ENCODE measurements at regions not wholly inside any gene's neighbourhood (a gene's known extent, or its start where the extent isn't known, plus 50 kb on each side); places are given as distances from the start of the nearest gene placed in this dataset.

DNA sequence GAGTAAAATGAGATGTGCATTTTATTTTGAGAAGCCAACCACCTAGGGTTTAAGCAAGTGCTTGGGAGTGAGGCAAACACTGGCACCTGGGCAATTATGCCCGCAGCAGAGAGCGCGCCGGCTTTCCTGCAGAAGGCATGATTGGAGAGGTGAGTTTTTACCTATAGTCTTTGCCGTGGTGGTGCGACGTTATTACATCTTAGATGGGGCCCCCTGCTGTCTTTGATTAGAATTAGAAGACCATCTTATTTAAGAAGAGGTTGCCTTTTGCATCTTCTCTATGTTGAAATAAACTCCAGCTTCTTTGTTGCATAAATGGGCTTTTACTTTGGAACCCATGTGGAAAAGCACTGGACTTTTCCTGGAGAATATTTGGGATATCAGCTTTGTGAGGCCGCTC, 409.5 kb downstream of the GLRX3 start:
- no peak for DNase-seq (ENCODE audit: low read depth in 4 of 4, low spot score in 2 of 4)

DNA sequence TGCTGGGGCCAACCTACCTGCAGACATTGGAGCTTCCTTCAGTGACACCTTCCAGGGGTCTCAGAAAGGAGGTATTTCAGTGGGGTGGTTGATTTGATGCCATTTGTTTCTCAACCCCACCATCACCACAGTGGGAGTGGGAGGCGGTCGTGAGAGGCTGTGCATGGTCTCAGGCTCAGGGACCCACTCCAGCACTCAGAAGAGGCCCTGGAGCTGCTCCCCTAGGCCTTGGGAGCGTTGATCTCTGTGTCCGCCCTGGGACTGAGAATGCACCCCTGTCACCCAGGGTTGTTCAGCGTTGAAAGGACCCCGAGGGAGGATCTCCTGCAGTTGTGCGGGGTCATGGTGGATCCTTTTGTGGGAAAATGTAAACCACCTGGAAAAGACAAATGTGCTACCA, 410.6 kb downstream of the GLRX3 start:
- DNase-seq (ENCODE audit: low read depth in 4 of 4, low spot score in 2 of 4): no peak

DNA sequence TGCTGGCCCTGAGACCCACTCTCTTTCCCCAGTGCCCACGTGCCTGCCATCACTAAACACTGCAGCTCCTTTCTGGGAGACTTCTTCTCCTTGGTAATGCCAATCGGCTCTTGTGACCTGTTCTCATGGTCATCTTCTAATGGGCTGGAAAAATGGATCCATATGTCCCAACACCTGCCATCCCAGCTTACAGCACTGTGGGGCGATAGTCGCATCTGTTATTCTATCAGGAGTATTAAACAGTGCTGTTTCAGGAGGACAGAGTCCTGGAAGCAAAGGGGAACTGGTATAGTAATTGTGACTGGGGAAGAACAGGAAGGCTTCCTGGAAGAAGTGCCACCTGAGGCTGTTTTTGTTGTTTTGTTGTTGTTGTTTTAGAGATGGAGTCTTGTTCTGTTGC, 411.2 kb downstream of the GLRX3 start:
- no peak for DNase-seq (ENCODE audit: low read depth in 4 of 4, low spot score in 2 of 4)

DNA sequence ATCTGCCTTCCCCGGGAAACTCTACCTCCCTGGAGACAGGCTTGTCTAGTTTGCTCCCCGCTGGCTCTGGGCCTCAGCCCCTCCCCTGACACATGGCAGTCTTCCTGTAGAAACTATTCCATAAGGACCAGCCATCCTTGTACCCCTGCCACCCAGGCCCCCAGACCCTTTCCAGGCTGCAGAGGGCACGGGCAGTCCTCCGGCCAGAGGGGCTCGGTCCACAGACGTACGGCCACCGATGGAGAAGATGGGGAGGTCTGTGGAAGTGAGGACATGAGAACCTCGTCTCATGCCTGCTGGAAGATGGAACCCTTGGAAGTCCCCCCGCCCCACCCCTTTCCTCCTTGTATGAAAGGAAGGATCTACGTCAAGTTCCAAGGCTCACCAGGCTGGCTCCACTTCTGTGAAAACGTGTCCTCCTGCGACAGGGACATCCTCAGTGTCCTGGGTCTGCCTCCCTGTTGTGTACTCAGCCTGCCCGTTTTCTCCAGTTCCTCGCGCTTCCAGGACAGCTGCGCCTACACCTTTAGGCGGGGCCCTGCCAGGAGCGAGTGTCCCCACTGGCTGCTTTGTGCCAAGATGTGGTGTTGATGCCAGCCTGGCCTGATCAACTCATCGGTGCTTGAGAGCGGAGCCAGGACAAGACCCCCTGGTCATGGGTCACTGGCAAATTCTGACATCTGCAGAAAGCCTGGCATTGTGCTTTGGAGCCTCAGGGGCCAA, 414.9 kb downstream of the GLRX3 start:
- DNase-seq (ENCODE audit: low read depth in 4 of 4, low spot score in 2 of 4): no peak

DNA sequence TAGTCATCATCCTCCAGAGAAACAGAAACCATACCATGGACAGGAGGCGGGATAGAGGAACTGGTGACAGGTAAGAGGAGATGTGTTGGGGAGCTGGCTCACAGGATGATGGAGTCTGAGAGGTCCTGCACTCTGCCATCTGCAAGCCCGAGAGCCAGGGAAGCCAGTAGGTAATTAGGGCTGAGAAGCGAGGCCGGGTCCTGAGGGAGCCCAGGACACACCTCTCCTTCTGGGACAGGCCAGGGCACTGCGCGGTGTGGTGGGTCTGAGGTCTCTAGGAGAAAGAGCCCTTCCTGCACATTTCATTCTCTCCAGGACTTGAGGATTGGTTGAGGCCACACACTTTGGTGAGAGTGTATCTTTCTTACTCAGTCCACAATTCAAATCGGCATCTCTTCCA, 415.5 kb downstream of the GLRX3 start:
- no peak for DNase-seq (ENCODE audit: low read depth in 4 of 4, low spot score in 2 of 4)

DNA sequence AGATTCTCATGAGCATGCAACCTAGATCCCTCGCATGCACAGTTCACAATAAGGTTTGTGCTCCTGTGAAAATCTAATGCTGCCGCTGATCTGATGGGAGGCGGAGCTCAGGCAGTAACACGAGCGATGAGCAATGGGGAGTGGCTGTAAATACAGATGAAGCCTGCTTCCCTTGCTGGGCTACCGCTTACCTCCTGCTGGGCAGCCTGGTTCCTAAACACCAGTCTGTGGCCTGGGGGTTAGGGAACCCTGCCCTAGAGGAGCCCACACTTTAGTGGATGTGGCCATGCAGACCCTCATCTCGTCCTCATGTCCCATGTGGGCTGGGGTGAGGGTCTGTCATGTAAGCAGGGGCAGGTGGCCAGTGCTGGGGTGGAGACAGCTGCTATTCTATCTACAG, 417.6 kb downstream of the GLRX3 start:
- DNase-seq (ENCODE audit: low read depth in 4 of 4, low spot score in 2 of 4): no peak

DNA sequence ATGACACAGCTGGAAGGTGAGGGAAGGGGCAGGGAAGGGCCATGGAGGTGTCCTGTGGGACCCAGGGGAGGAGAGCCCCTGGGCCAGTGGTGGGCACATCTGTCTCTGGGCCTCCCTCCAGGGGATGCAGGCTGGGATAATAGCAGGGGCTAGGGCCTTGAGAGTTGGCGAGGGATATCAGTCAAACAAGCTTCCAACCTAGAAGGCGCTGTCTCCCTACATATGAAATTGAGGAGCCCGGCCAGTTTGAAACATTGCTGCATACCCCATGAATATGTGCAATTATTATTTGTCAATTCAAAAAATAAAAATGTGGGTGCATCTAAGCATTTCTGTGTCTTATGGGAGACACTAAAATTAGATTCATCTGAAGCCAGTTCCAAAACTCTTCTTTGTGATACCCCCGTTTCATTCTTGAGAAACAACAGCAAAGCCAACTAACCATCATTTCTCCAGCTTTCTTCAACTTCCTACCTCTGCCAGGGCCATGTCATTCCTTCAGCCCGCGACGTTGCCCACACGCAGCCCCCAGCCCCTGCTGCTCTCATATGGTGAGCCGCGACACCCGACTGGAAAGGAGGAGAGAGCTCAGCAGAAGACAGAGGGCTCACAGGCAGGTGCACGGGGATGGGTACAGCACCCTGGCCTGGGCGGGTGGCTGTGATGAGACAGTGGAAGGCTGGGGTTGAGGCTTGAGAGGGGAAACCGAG, 418.7 kb downstream of the GLRX3 start:
- no peak for DNase-seq (ENCODE audit: low read depth in 4 of 4, low spot score in 2 of 4)

DNA sequence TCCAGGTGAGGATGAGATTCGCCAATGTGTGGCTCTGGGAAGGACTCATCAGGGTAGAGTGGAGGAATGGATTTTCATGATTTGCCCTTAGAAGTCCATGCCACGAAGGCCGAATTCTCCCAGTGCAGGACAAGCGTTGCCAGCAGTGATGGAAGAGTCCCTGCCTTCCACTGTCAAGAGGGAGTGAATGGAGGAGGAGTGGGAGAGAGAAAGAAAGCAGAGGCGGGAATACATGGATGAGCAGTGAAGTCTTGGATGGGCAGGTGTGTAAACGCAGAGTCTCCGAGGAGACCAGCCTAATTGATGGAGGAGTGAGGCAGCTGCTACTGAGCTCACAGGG, 419.2 kb downstream of the GLRX3 start:
- no peak for DNase-seq (ENCODE audit: low read depth in 4 of 4, low spot score in 2 of 4)

DNA sequence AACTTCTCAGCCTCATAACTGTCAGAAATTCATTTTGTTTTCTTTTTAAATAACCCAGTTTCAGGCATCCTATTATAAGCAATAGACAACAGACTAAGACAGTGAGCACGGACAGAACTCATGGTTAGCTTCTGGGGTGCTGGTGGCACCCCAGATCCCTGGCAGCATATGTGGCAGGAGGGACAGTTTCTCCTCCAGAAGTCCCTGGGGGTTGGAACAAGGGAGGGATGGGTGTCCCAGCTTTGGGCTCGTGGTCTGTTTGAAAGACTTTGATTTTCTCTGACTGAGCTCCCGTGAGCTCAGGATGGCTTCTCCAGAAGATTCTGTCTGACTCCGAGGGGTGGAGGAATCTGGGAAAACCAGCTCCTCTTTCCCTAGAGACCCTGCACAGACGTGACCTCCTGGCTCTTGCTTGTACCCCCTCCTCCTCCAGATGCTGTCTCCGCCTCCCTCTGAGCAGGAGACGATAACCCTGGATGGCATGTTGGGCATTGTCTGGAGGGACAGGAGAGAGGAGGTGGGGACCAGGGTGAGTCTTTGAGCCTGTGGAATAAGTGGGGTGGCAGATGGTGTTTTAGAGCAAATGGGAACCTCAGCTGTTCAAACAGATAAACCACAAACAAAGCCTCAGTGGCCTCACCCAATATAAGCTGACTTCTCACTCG, 421.1 kb downstream of the GLRX3 start:
- no peak for DNase-seq (ENCODE audit: low read depth in 4 of 4, low spot score in 2 of 4)

DNA sequence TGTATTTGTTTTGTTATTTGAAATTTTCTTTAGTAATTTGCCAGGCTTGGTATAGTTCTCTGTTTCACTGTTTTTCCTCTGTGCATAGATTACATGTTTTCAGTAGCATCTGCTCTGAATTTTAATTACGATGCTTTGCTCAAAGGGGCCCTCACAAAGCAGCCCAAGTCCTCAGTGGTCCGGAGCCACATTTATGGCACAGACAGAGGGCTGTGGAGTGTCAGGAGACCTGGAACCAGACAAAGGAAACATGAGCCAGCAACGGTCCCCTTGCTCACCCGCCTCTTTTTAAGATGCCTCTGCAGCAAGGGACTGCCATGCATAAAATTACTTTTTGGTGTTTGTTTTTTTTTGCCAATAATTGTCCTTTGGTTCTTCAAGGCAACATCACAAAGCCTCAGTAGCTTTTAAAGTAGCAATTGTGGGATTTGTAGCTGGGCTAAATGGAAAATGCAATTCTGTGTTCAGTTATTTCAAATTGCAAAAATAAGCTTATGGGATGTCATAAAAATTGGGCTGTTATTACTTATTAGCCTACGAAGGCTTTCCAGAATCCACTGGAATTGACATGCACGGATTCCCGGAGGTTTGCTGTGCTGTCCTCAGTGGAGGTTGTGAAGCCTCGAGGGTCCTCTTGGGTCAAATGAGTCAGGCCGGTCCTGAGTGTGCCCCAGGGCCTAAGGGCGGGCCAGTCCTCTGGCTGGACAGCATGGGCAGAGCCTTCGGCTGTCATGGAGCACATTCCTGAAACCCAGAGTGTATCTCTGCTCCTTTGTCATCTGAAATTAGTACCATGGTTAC, 422.8 kb downstream of the GLRX3 start:
- DNase-seq (ENCODE audit: low read depth in 4 of 4, low spot score in 2 of 4): no peak

DNA sequence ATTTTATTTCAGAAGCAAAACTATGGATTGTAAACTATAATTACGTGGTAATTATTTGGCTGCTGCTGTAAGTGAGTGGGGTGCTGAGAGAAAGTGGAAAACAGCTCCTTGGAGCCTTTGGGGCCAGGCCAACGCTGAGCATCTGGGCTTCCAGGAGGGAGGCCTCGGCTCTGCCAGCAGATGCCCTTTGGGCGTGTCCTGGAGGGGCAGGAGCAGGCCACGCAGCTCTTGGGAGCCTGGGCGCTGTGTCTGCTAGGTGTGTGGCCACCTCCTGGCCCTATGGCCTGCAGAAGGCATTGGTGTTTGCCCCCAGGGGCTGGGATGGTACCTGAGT, 423.3 kb downstream of the GLRX3 start:
- no peak for DNase-seq (ENCODE audit: low read depth in 4 of 4, low spot score in 2 of 4)

DNA sequence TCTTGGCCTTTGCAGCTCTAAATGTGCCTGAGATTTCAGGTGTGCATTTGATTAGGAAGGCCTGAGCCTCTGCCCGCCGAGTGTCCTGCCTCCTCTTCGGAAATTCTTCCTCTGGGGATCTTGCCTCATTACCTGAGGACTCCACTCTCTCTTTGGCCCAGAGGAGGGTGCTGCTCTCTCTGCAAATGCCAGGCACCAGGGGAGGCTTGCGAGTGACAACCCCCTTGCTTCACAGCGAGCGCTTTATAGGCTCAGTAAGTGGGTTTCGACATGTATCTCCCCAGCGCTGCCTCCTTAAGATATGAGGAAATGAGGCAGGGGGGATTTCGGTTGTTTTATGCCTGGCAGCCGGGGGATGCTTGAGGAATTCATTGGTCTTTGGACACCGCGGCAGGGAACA, 423.9 kb downstream of the GLRX3 start:
- DNase-seq (ENCODE audit: low read depth in 4 of 4, low spot score in 2 of 4): no peak

DNA sequence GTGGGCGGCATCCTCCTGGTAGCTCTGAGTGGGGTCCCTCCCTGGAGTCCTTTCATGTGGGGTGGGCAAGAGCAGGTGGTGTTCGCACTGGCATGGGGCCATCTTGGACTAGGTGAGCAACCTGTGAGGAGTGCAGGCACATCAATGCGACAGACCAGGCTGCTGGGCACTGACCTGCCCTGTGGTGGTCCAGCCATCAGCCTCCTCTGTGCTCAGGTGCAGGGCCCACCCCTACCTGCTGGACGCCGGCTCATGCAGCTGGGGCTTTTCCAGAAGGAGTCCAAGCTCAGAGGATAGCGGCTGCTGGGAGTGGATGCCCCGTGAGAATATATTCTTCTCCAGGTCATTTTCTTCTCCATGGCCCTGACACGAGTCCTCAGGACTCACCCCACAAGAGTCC, 424.4 kb downstream of the GLRX3 start:
- no peak for DNase-seq (ENCODE audit: low read depth in 4 of 4, low spot score in 2 of 4)

DNA sequence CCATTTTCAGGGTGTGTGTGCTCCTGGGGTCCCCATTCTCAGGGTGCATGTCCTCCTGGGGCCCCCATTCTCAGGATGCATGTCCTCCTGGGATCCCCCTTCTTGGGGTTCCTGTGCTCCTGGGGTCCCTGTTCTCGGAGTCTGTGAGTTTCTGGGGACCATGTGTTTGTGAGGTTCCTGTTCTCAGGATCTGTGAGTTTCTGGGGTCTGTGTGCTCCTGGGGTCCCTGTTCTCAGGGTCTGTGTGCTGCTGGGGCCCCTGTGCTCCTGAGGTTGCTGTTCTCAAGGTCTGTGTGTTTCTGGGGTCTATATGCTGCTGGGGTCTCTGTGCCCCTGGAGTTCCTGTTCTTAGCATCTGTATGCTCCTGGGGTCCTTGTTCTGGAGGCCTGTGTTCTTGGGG, 425.5 kb downstream of the GLRX3 start:
- no peak for DNase-seq (ENCODE audit: low read depth in 4 of 4, low spot score in 2 of 4)

DNA sequence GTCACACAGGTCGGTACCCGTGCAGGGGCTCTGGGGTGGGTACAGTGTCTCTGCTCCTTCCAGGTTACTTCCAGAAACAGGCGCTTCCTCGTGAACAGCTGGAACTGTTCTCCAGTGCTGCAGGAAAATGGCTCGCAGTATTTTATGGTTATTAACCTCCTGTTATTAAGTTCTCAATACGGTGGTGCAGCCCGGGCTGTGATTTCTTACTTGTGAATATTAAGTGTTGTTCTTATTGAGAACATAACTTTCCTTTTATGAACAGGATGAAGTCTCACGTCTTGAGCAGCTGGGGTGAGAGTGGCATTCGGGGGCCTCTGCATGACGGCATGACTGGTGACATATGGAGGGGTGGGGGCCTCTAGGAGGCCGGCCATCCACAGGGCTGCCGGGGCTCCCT, 430.8 kb downstream of the GLRX3 start:
- no peak for DNase-seq (ENCODE audit: low read depth in 4 of 4, low spot score in 2 of 4)

DNA sequence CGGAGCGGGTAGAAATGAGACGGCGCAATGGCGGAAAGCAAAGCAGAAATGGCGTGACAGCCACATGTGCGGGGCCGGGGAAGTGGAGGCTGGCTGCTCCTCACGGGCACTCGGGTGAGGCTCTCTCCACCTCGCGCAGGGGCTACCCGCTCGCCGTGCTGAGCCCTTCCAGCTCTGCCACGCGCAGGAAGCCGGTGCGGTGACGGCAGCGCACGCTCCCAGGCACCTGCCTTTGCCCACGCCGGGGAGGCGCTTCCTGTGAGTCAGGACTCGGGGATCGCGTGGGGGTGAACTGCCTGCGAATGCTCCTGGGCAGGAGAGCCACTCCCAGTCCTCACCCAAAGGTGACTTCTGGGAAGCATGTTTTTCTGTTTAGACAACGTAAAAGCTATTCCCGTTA, 431.2 kb downstream of the GLRX3 start:
- no peak for DNase-seq (ENCODE audit: low read depth in 4 of 4, low spot score in 2 of 4)

DNA sequence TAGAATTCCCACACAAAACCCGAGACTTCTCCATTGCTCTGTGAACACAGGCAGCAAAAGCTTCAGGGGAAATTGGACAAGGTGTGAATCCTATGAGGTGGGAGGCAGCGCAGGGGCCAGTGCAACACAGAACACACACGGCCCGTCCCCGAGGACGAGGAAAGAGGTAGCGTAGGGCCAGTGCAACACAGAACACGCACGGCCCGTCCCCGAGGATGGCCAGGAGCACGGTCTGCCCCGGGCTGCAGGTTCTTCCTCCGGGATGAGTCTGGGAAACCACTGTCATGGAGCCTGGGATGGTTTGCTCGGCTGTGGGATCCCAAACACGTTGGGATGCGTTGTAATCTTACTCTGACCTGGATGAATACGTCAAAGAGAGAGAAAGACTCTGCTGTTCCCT, 432.1 kb downstream of the GLRX3 start:
- DNase-seq (ENCODE audit: low read depth in 4 of 4, low spot score in 2 of 4): no peak

DNA sequence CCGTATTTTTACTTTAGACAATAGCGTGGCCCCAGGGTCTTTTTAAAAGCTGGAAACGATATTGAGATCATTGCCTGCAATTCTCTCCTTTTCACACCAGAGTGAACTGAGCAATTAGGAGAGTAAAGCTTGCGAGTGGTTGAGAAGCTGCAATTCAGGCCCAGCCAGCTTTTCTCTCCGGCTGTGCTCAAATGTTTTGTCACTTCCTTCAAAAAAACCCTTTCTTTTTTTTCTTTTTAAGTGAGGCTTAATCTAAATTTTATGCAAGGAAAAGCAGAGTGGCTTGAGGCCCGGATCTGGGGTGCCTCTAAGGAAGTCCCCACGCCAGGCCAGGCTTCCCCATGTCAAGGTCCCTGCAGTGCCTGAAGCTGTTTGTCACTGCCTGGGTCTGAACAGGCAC, 433.9 kb downstream of the GLRX3 start:
- DNase-seq (ENCODE audit: low read depth in 4 of 4, low spot score in 2 of 4): no peak

DNA sequence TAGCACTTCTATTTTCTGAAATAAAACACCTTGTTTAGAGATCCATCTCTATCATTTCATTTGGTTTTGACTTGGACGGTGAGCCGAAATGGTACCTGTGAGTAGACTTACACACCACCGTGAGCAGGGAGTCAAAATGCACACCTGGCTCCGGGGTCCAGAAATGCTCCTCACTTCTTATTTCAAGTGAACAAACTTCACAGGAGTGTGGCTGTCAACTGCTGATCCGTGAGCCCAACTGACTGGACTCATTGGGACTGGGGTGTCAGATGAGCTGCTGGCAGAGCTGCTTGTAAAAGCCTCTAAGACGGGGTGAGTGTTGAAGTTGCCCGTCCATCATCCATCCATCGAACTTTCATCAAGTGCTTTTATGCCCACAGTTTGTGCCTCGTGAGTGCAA, 435.5 kb downstream of the GLRX3 start:
- no peak for DNase-seq (ENCODE audit: low read depth in 4 of 4, low spot score in 2 of 4)

DNA sequence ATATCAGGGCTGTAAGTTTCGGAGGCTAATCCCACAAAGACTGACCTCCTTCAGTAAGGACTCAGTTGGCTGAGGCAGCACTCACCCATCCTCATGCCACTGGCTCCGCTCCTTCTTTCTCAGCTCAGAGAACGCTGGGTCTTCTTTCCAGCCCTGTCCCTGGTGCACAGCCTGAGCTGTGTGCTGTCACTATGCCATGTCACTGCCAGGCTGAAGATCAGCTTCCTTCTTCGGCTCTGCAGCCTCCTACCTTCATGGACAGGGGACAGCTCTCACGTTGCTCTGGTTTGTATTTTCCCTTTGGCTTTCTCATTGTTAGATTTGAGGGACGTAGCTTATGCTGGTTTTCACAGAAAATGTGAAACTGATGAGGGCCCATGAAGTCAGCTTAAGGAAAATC, 437.3 kb downstream of the GLRX3 start:
- no peak for DNase-seq (ENCODE audit: low read depth in 4 of 4, low spot score in 2 of 4)

DNA sequence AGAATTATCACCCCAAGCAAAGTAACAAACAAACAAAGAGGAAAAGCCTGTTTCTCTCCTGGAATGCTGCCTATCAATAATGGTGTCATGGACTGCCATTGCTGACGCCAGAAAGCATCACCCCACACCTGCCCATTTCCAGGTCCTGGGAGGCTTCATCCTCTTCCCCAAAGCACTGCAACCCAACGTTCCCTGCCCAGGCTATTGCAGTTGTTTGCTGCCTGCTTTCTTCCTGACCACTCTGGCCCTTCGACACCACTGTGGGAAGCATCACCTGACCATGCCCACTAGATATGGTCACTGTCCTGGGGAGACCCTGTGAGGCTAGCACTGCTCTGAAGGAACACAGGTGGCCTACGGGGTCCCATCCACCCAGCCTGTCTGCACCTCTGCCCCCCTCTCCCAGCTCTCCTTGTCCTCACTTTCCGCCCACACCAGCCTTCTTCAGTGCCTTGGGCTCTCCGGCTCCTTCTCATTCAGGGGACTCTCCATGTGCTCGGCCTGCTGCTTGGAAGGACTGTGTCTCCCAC, 439.6 kb downstream of the GLRX3 start:
- DNase-seq (ENCODE audit: low read depth in 4 of 4, low spot score in 2 of 4): no peak

Data from left renal cortex interstitium (tissue), 4 donors.